Hematopoietic multipotent progenitor cell treated with erythropoietin and hydrocortisone succinate and interleukin-3 and kit ligand, for 17 days (in vitro differentiated cells): ENCODE measurements at regions not wholly inside any gene's neighbourhood (a gene's known extent, or its start where the extent isn't known, plus 50 kb on each side); places are given as distances from the start of the nearest gene placed in this dataset.

Experiments used
- DNase-seq: peaks from one replicate; pipeline ENCODE4 v3.0.0-alpha.2; 2015; ENCODE audit warnings: low spot score

GRCh38 chr17:73985466-73986015 is 217.9 kb upstream of the RPL38 start:
- DNase-seq = no peak

- no peak for DNase-seq
Observed at GRCh38 chr17:73986641-73987177, 216.8 kb upstream of the RPL38 start.

GRCh38 chr17:73987395-73987794 is 216.1 kb upstream of the RPL38 start:
- no peak for DNase-seq

DNA sequence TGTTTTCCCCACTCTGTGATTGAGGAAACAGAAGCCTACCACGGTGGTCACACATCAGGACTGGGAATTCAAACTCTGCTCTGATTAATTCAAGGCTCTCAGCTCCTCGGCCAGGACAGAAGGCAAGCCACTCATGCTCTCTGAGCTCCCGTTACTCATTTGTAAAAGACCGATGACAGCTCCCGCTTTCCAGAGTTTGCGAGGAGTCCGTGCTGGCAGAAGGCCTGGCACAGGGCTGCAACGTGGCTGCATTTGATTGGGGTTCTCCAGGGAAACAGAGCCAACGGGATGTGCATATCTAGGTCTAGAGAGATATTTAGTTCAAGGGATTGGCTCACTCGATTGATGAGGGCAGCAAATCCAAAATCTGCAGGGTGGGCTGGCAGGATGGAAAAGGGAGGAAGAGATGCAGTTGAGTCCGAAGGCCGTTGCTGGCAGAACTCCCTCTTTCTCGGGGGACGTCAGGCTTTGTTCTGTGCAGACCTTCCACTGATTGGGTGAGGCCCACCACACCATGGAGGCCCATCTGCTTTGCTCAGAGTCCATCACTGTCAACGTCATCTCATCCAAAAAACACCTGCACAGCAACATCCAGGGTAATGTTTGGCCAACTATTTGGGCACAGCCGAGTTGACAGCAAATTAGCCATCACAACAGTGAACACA is 215.5 kb upstream of the RPL38 start:
- DNase-seq = no peak

GRCh38 chr17:73989671-73990070 is 213.8 kb upstream of the RPL38 start:
- no peak for DNase-seq

DNA sequence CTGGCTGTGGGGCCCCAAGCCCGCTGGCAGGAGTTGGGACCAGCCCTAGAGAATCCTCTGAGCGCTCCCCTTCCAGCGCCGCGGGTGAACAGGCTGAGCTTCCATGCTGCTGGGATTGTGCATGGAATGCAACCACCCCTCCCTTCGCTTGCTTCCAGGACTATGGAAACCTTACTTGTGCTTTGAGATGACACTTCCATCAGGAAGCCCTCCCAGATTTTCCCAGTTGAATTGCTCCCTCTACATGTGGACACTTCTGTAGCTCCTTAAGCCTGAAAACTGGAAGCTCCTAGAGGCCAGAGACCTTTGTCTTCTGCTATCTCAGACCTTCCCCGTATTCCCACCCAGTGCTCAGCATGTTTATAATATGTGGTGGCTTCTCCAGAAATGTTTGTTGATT is 213.2 kb upstream of the RPL38 start:
- DNase-seq = no peak

DNA sequence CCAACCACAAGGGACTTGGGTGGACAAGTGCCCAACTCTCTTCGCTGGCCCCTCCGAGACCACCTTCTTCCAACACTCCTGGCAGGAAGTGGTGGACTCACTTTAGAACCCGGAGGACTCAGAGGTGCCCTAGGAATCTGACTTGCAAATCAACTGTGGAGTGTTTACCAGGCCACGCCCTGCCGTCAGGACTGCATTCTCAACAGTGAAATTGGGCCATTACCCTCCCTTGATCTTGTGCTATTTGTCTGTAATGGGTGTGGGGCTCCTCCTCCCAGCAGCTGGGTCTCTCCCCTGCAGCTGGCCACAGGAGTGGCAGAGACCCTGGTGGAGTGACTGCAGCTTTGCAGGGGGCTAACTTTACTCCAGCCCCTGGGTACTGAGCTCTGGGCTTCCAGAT is 212.2 kb upstream of the RPL38 start:
- DNase-seq = no peak

DNA sequence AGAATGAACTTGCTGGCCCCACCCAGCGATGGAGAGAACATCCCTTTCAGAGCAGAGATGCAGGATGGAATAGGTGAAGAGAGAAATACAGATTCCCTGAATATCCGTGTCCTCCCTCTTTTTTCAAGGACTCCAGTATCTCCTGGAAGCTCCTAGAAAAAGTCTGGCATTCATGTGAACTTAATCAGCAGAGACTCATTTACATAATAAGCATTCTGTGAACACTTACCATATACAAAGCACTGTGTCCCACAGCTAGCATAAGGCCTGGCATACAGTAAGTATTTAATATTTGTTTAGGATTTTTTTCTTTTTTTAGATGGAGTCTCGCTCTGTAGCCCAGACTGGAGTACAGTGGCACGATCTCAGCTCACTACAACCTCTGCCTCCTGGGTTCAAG is 208.5 kb upstream of the RPL38 start:
- DNase-seq = no peak

DNA sequence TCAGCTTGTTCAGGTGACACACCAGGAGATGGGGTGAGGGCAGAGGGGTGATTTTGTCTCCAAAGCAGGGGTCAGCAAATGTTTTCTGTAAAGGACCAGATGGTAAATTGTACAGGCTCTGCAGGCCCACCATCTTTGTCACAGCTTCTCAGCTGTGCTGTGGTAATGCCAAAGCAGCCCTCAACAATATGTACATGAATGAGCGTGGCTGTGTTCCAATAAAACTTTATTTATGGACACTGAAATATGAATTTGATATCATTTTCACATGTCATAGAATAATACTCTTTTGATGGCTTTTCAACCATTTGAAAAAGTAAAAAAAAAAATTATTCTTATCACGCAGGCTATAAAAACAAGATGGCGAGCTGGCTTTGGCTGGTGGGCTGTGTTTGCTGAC is 206.4 kb upstream of the RPL38 start:
- DNase-seq = no peak

- no peak for DNase-seq
Observed at GRCh38 chr17:73998249-73998648, 205.2 kb upstream of the RPL38 start.

DNA sequence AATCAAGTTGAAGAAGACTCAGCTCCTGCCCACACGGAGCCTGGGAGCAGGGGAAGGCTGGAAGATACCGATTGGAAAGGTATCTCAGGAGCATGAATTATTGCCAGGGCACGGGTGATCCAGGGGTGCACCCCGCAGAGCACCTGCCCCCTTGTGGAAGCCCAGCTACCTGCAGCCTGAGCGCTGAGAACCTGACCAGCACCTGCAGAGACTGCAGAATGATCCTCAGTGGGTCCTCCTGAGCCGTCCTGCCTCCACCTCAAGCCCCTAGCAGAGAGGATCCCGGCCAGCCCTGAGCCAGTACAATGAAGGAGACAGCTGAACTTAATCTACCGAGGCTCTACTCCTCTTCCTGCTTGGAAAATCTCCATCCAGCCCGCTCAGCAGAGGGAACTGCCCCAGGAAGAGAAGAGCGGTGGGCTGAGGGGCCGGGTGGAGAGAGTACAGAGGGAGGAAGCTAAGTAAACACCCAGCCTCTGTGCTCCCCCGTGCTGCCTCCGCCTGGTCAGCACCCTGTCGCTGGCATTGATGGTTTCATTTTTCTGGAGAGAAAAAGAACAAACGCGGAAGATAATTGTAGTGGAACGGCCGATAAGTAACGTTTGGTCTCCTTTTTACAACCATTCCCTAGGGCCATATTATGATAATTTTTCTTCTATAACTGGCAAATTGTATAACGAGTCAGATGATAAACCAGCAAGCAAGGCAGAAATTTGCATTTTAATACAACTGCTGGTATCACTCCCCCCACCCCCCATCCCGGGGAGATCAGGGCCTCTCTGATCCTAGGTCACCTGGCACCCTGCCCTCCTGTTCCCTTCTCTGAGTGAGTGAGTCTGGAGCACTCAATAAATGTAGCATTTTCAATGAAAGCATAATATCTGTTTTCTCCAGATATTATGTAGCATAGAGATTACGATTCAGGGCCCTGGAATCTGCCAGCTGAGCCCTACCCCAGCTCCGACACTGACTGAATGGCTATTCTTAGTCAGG is 204.5 kb upstream of the RPL38 start:
- no peak for DNase-seq

GRCh38 chr17:74001145-74001544 is 202.3 kb upstream of the RPL38 start:
- DNase-seq = no peak

DNA sequence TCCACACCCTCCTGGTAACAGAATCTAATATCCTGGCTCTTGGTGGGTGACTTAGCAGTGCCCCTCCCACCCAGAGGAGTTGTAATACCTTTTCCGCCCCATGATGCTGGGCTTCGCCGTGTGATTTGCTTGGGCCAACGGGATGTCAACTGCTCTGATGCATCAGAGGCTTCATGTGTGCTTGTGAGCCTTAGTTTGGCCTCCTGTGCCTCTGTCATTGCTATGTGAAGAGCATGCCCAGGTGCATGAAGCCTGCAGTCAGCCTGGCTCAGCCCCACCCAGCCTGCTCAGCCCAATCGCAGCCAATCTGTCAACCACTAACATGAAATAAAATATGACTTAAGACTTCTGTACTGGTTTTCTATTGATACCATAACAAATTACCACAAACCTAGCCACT is 201.2 kb upstream of the RPL38 start:
- DNase-seq = no peak

DNA sequence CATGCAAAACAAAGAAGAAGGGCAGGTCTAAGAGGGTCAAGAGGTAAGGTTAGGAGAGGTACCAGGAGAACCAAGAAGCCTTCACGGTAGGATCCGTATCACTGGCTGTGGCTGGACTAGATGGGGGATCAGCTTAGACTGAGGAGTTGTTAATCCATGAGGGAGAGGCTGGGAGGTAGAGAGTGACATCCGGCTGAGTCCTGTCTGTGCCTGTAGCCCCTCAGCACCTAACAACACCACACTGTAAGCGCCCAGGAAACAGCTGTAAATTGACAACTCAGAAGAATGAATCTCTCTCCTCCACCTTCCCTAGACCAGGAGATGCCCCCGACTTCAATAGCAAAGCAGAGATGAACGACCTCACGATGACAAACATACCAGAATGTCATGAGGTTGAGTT is 199.4 kb upstream of the RPL38 start:
- no peak for DNase-seq

DNA sequence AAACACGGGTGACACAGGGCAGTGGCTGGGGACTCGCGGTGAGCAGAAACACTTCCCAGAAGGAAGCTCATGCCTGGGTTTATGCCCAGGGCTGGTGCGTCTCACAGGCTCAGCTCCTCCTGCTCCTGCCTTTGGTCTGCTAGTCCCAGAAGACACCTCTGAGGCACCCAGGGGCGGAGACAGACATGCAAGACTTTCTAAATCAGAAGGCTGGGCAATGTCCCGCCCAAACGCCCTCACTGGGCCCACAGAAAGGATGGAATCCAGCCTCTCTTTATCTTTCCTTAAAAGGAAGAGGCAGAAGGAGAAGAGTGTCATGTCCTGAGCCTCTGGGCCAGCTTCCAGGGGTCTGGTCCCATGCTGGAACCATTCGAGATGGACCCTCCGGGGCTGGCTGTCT is 197.7 kb upstream of the RPL38 start:
- no peak for DNase-seq

- DNase-seq = no peak
Observed at GRCh38 chr17:74006371-74006770, 197.1 kb upstream of the RPL38 start.

- DNase-seq = no peak
Observed at GRCh38 chr17:74008196-74008595, 195.3 kb upstream of the RPL38 start.

- no peak for DNase-seq
Observed at GRCh38 chr17:74009056-74009625, 194.3 kb upstream of the RPL38 start.

- no peak for DNase-seq
Observed at GRCh38 chr17:74010903-74011302, 192.6 kb upstream of the RPL38 start.

DNA sequence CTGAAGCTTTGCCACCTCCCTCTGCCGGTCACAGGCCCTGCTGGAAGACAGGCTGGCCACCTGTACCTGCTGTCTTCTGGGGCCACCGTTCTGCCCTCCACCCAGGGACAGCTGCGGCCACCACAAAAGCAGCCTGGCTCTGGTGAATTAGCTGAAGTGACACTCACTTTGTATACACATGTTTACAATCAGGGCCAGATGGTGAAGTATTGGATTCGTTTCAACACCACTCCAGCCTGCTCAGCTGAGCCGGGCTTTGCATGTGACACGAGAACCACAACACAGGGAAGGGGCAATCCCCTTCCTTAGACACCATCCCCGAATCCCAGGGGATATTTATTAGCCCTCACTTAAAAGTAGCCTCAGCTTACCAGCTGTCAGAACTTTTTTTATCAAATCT is 191.5 kb upstream of the RPL38 start:
- DNase-seq = no peak

- DNase-seq = no peak
Observed at GRCh38 chr17:74012465-74012864, 191.0 kb upstream of the RPL38 start.

GRCh38 chr17:74015316-74015715 is 188.2 kb upstream of the RPL38 start:
- DNase-seq = no peak

DNA sequence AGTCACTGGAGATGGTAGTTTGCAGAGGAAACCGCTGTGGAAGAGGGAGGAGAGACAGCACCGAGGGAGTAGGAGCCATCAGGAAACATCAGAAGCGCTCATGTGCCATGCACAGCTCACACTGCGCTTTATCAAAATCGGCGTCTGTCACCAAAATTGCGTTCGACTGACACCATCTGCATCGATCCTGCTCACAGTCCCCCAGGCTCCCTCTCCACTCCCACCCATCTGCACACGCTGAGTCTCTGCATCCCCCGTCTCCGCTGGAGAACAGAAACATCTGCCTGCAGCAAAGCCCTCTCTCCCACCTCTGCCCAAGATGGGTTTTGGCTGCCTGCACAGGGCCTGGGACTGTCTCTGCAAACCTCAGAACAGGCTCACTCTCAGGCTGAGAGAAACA is 187.5 kb upstream of the RPL38 start:
- DNase-seq = no peak
